GM21723 (cell line): ENCODE measurements at regions not wholly inside any gene's neighbourhood (a gene's known extent, or its start where the extent isn't known, plus 50 kb on each side); places are given as distances from the start of the nearest gene placed in this dataset.
"Not testable (repeated sequence)": the region's sequence is repeated elsewhere in the genome, so short reads cannot be mapped to it uniquely, and the experiment has no call there.

Source experiments
- ATAC-seq: cut with Tn5 transposase; IDR thresholded peaks from one replicate; pipeline ENCODE4 v1.9.1; 2021; ENCODE audit warnings: mild to moderate bottlenecking, moderate library complexity; ENCODE audit not compliant: unreplicated experiment

DNA sequence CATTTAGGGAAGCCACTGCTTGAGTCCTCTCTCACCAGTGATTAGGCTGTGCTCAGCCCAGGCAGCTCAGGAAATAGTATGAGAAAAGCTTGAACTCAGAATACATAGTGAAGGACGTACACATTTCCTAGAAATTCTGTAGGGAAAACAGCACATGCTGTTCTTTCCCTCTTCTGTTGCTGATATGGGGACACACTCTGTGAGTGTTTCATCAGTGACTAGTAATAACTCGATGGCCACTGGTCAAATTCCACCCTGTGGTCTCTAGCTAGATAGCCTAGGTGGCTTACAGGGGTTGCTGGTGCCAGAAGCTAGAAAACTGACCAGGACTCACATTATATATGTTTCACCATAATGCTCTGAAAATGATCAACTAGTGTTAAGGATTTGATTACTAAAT is 259.8 kb upstream of the SOX4 start:
- ATAC-seq, result no peak

- ATAC-seq, result no peak
These were observed 258.9 kb upstream of the SOX4 start for GRCh38 chr6:21334651-21335050.

DNA sequence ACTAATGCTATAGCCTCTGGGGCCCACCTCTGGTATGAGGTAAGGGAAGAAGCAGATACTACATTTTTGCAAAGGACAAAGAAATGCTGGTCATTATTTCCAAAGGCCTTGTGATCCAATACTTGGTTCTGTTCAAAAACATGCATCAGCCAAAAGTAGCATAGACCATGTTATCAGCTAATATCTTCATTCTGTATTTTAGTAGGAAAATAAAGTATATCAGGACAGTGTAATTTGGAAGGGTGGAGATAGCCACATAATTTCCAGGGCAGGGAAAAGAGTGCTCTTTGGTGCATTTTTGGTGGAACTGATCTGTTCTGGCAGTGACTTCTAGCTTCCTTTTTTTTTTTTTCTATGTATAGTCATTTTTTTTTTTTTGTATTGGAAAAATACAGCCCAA is 258.0 kb upstream of the SOX4 start:
- ATAC-seq, result no peak

GRCh38 chr6:21337263-21337662 is 256.3 kb upstream of the SOX4 start:
- ATAC-seq, result no peak

- ATAC-seq, result no peak
These were observed 253.0 kb upstream of the SOX4 start for GRCh38 chr6:21340573-21340972.

- ATAC-seq, result no peak
These were observed 251.6 kb upstream of the SOX4 start for GRCh38 chr6:21341910-21342309.

- no peak for ATAC-seq
These were observed 251.1 kb upstream of the SOX4 start for GRCh38 chr6:21342501-21342900.

- not testable (repeated sequence) for ATAC-seq
These were observed 247.8 kb upstream of the SOX4 start for GRCh38 chr6:21345704-21346103.

DNA sequence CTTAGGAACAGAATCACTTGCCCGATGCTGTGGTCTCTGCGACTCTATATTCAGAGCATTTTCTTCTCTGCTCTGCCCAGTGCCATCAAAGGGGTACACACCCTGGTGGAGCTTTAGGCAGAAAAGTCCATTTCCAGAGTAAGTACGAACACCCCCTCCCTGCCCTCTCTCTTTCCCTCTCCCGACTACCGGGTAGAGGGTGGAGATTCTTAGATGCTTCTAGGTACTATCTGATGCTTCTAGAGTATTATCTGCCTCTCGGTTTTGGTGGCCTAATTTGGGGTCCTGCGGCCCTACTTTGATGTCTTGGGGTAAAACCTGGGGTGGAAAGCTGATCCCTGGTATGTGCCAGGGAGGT is 245.4 kb upstream of the SOX4 start:
- no peak for ATAC-seq

GRCh38 chr6:21348504-21349195 is 244.9 kb upstream of the SOX4 start:
- no peak for ATAC-seq

- no peak for ATAC-seq
These were observed 243.7 kb upstream of the SOX4 start for GRCh38 chr6:21349834-21350233.

- no peak for ATAC-seq
These were observed 242.6 kb upstream of the SOX4 start for GRCh38 chr6:21350926-21351325.

DNA sequence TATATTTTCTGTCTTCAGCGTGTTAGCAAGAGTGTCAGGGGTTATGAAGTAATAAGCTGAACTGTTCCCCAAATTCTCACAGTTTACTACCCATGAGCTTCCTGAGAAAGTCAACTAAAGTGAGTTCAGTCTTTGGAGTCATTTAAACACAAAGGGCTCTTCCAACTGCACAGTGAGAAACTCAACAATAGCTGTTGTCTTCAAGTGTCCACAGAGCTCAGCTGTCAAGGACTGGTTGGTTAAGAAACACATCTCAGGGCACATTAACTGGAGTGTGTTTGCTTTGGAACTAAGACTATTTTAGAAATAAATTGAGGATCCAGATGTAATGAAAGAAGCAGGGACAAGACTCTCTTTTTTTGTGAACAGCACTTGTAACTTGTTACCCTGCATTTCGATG is 241.4 kb upstream of the SOX4 start:
- ATAC-seq, result no peak

DNA sequence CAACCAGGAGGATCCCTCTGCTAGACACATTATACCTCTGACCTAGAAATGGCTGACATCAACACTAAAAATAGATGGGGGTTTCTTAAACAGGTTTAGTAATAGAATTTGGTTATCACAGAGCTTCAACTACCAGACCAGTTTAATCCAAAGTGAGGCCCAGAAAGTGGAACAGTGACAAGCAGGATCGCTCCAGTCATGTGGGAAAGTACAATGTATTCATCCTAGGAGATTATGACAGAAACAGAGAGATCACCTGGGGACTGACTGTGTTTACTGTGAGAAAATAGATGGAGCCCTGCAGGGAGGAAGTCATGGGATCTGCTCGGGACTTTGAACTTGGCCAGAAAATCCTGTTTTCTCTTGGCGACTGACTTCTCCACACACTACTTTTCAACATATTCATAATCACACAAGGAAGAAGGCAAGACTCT is 238.7 kb upstream of the SOX4 start:
- ATAC-seq, result no peak

DNA sequence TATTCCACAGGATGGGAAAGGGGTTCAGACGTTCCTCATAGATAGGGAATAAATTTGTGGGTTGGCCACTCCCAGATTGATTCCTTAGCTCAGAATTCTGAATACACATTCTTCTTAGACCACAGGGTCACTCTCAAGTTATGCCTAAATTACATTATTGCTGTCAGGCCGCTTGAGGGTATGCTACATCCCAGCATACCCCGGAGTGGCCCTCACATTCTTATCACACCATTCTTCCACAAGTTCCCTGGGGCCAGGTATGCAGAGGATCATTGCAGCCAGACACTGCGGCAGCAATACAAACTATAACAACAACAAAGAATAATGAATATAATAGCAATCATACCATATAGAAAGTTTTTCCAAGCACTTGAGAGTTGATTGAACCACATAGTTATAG is 237.9 kb upstream of the SOX4 start:
- no peak for ATAC-seq

- ATAC-seq, result no peak
These were observed 236.3 kb upstream of the SOX4 start for GRCh38 chr6:21357262-21357661.

DNA sequence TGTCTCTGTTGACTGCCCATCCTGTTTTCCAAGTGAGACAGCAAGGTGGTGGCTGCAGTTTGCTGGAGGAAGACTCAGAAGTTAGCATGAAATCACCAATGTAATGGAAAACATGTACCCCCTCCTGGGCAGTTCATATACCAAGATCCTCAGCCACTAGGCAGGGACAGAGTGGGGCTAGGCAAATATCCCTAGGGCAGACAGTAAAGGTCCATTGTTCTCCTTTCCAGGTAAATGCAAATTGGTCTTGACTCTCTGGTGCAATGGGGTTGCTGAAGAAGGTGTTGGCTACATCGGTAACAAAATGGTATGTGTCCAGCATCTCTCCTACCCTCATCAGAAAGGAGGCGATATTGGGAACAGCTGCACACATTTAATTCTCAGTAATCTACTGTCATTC is 233.6 kb upstream of the SOX4 start:
- ATAC-seq, result no peak

DNA sequence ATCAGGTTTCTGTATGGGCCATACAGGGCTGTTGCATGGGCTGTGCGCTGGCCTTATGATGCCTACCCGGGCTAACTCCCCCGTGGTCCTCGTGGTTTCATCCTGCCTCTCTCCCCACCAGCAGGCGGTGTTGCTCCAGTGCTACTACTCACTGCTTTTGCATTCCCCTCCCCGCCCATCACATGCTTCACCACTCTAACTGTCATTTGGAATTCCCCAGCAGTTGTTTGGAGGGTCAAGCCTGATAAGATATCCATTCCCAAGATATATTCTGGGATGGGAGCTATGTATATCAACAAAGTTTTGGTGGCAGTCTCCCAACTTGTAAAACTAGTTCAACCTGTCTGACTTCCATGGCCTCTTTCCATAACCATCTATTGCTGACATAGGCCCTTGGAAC is 233.2 kb upstream of the SOX4 start:
- ATAC-seq, result no peak

GRCh38 chr6:21367148-21367547 is 226.4 kb upstream of the SOX4 start:
- ATAC-seq, result no peak

DNA sequence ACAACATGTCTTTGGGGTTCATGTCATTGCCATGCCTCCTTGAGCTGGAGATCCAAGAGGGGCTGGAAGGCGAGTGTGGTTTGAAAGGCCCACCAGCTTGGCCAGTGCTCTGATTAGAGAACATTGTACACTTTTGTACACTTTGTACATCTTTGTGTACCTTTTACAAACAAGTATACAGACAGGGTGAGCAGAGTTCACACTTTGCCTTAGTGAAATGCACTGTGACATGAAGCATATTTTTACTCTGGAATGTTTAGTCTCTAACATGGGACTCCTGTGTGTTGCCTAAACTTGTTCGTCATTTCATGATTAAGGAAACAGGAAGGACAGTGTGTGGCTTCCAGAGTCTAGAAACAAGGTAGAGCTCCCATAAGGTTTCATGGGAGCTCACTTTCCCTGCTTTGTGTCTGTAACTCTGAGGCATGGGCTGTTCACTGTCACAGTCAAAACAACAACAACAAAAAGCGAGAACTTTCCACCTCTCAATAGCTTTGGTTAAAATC is 225.8 kb upstream of the SOX4 start:
- ATAC-seq, result no peak

GRCh38 chr6:21371061-21371460 is 222.5 kb upstream of the SOX4 start:
- ATAC-seq, result no peak

GRCh38 chr6:21371676-21372171 is 221.8 kb upstream of the SOX4 start:
- no peak for ATAC-seq
